ENCODE measurements at regions not wholly inside any gene's neighbourhood (a gene's known extent, or its start where the extent isn't known, plus 50 kb on each side); places are given as distances from the start of the nearest gene placed in this dataset.

DNA sequence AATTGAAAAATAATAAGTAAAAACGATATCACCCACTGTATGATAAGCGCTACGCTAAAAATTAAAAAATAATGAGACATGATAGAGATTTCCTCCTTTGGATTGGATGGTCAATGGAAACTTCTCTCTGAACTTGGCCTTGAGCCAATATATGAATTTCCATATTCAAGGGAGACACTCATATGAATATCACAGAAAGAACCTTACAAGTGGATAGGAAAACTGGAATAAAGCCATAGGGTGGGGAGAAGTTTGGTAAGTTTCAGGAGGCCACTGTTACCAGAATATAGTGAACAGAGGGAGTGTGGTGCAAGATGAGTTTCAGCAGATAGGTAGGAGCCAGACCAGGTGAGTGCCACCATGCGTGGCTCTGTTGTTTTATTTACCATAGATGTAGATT, 147.2 kb downstream of the SEM1 start:
- Histone ChIP-seq H3K27me3 (ENCODE audit: insufficient read depth, low read length) (no peaks in the 10 kb centered on the region), H2AFZ (ENCODE audit: low read depth, low read length, poor library complexity, severe bottlenecking) (no peak overlapping the region), H3K4me3 (replicated peaks in 1 of 2; ENCODE audit: low read depth in 1 of 2, low read length in 2 of 2) (no peak overlapping the region), H3K9me2 (ENCODE audit: insufficient read depth) (no peaks in the 10 kb centered on the region), H3K36me3 (ENCODE audit: control insufficient read depth in 1 of 2, insufficient read depth in 2 of 2, low read length in 2 of 2) (no peaks in the 10 kb centered on the region), H3K79me2 (ENCODE audit: insufficient read depth, low read length) (no peaks in the 10 kb centered on the region), H3K4me2 (ENCODE audit: low read length) (no peak overlapping the region), H3K9me3 (ENCODE audit: control insufficient read depth in 1 of 2, insufficient read depth in 1 of 2, low read depth in 1 of 2, low read length in 2 of 2) (no peaks in the 10 kb centered on the region), H4K20me1 (ENCODE audit: insufficient read depth) (no peaks in the 10 kb centered on the region; the same call in 1 of the 2 replicates), H3K4me1 (ENCODE audit: control insufficient read depth in 1 of 2, insufficient read depth in 2 of 2, low read length in 2 of 2) (no peaks in the 10 kb centered on the region), H3K27ac (ENCODE audit: low read depth, low read length) (no peak overlapping the region), H3K9ac (ENCODE audit: low read length) (no peak overlapping the region)
- ATAC-seq, result no peak
- TF ChIP-seq, protein P1, sequence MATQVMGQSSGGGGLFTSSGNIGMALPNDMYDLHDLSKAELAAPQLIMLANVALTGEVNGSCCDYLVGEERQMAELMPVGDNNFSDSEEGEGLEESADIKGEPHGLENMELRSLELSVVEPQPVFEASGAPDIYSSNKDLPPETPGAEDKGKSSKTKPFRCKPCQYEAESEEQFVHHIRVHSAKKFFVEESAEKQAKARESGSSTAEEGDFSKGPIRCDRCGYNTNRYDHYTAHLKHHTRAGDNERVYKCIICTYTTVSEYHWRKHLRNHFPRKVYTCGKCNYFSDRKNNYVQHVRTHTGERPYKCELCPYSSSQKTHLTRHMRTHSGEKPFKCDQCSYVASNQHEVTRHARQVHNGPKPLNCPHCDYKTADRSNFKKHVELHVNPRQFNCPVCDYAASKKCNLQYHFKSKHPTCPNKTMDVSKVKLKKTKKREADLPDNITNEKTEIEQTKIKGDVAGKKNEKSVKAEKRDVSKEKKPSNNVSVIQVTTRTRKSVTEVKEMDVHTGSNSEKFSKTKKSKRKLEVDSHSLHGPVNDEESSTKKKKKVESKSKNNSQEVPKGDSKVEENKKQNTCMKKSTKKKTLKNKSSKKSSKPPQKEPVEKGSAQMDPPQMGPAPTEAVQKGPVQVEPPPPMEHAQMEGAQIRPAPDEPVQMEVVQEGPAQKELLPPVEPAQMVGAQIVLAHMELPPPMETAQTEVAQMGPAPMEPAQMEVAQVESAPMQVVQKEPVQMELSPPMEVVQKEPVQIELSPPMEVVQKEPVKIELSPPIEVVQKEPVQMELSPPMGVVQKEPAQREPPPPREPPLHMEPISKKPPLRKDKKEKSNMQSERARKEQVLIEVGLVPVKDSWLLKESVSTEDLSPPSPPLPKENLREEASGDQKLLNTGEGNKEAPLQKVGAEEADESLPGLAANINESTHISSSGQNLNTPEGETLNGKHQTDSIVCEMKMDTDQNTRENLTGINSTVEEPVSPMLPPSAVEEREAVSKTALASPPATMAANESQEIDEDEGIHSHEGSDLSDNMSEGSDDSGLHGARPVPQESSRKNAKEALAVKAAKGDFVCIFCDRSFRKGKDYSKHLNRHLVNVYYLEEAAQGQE (IDR thresholded peaks at IDR 0.05; ENCODE audit: low read depth), result no peak
- TF ChIP-seq, protein P2, sequence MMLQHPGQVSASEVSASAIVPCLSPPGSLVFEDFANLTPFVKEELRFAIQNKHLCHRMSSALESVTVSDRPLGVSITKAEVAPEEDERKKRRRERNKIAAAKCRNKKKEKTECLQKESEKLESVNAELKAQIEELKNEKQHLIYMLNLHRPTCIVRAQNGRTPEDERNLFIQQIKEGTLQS (IDR thresholded peaks at IDR 0.05), result no peak
- TF ChIP-seq EGR1 (IDR thresholded peaks at IDR 0.05; ENCODE audit: low read depth) (no peak), FOSL1 (IDR thresholded peaks at IDR 0.05; ENCODE audit: low read depth) (no peak), ZFX (IDR thresholded peaks at IDR 0.05) (no peak), EZH2 (IDR thresholded peaks at IDR 0.05) (no peak), TCF7L2 (IDR thresholded peaks at IDR 0.05; ENCODE audit: borderline replicate concordance, extremely low read depth, insufficient read depth, insufficient read length) (no peak), CEBPB (IDR thresholded peaks at IDR 0.05; ENCODE audit: low read depth) (no peak), ZNF274 (IDR thresholded peaks at IDR 0.05; ENCODE audit: low read depth, low read length) (no peak), EZH2phosphoT487 (IDR thresholded peaks at IDR 0.05; ENCODE audit: borderline replicate concordance) (no peak), SRF (IDR thresholded peaks at IDR 0.05; ENCODE audit: low read depth) (no peak), SP1 (IDR thresholded peaks at IDR 0.05; ENCODE audit: low read depth) (no peak), POLR2AphosphoS5 (IDR thresholded peaks at IDR 0.05; ENCODE audit: low read depth, low read length) (no peak), RAD21 (IDR thresholded peaks at IDR 0.05; ENCODE audit: low read depth) (no peak), CBX3 (IDR thresholded peaks at IDR 0.05; ENCODE audit: low read depth) (no peak), POLR2A (IDR thresholded peaks at IDR 0.05; ENCODE audit: borderline replicate concordance, extremely low read depth, insufficient read depth, insufficient read length) (no peak), JUND (IDR thresholded peaks at IDR 0.05) (no peak), SIN3A (IDR thresholded peaks at IDR 0.05; ENCODE audit: low read depth) (no peak), ELF1 (IDR thresholded peaks at IDR 0.05; ENCODE audit: borderline replicate concordance, low read depth) (no peak)
- TF ChIP-seq, protein P3, sequence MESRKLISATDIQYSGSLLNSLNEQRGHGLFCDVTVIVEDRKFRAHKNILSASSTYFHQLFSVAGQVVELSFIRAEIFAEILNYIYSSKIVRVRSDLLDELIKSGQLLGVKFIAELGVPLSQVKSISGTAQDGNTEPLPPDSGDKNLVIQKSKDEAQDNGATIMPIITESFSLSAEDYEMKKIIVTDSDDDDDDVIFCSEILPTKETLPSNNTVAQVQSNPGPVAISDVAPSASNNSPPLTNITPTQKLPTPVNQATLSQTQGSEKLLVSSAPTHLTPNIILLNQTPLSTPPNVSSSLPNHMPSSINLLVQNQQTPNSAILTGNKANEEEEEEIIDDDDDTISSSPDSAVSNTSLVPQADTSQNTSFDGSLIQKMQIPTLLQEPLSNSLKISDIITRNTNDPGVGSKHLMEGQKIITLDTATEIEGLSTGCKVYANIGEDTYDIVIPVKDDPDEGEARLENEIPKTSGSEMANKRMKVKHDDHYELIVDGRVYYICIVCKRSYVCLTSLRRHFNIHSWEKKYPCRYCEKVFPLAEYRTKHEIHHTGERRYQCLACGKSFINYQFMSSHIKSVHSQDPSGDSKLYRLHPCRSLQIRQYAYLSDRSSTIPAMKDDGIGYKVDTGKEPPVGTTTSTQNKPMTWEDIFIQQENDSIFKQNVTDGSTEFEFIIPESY (IDR thresholded peaks at IDR 0.05; ENCODE audit: extremely low read depth, insufficient replicate concordance, low read length), result no peak
- RAD21 ChIA-PET (ENCODE audit: low non-redundant PET in 1 of 2, low total read pairs in 2 of 2, uncharacterized antibody in 2 of 2, unreplicated experiment in 2 of 2), result no interaction called here
- no peak for DNase-seq (ENCODE audit: low read depth, low spot score)
- CTCF ChIA-PET, result no interaction called here
- no TSS peak for BruUV-seq (replicated peaks)
- POLR2A ChIA-PET, result no interaction called here
- intact Hi-C loops (cut with micrococcal nuclease), result no loop called here

Data from HCT116 (cell line).